ENCODE measurements at regions not wholly inside any gene's neighbourhood (a gene's known extent, or its start where the extent isn't known, plus 50 kb on each side); places are given as distances from the start of the nearest gene placed in this dataset.

DNA sequence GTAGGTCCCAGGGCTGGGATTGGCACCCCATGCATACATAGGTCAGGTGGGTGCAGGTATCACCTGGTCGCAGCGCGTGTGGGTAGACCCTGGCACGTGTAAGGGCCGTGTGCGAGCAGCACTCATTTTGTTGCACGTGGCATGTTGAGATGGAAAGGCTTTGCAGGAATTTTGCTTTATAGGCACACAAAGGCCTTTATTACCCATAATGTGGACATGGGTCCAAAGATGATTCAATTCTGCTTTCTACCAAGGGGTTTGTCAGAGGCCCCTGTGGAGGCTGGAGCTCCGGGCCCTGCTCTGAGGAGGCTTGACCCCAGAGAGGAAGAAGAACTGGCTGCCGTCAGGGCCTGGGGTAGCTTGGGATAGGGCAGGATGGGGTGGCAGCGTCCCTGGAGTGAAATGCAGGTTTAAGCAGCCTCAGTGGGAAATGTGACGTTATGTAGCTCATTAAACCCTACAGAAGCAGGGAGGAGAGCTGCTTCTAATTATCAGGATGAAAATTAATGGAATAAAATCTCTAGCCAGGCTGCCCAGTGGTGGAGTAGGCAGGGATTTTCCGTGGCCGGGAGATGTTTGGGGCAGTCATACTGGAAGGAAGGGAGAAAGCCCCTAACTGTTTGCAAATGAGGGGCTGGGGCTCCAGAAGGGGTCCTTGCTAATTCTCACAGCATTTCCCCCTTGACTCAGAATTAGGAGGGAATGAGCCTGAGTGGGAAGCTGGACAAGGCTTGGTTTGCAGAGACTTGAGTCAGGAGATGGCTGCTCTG lies 103.3 kb upstream of the PITX1 start:
- TF ChIP-seq, protein P1, sequence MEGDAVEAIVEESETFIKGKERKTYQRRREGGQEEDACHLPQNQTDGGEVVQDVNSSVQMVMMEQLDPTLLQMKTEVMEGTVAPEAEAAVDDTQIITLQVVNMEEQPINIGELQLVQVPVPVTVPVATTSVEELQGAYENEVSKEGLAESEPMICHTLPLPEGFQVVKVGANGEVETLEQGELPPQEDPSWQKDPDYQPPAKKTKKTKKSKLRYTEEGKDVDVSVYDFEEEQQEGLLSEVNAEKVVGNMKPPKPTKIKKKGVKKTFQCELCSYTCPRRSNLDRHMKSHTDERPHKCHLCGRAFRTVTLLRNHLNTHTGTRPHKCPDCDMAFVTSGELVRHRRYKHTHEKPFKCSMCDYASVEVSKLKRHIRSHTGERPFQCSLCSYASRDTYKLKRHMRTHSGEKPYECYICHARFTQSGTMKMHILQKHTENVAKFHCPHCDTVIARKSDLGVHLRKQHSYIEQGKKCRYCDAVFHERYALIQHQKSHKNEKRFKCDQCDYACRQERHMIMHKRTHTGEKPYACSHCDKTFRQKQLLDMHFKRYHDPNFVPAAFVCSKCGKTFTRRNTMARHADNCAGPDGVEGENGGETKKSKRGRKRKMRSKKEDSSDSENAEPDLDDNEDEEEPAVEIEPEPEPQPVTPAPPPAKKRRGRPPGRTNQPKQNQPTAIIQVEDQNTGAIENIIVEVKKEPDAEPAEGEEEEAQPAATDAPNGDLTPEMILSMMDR (IDR thresholded peaks at IDR 0.05 in 4 of 5, conservative IDR thresholded peaks at IDR 0.05 in 1 of 5): no peak
- TF ChIP-seq POLR2A (IDR thresholded peaks at IDR 0.05): no peak
